Adrenal gland (tissue), 5 donors: ENCODE measurements at regions not wholly inside any gene's neighbourhood (a gene's known extent, or its start where the extent isn't known, plus 50 kb on each side); places are given as distances from the start of the nearest gene placed in this dataset.

Source experiments
- POLR2A ChIP-seq, 2 donors: fragments of 450-650 bp; IDR thresholded peaks; one replicate each; pipeline ENCODE4 v1.6.1; 2017; ENCODE audit warnings: antibody characterized with exemption in 2 of 2, mild to moderate bottlenecking in 2 of 2, moderate library complexity in 1 of 2
- TF ChIP-seq, protein P1 (sequence below), 6 experiments: fragments of 450-650 bp in 4 of 6; fragments of 200-600 bp in 2 of 6; sonication (generic) in 1 of 6; IDR thresholded peaks; 1 replicate in 5 of 6; 2 replicates in 1 of 6; pipeline versions ENCODE4 v1.5.1 to v1.8.0; 2016 to 2021; ENCODE audit warnings: antibody characterized with exemption in 6 of 6, mild to moderate bottlenecking in 2 of 6, moderate library complexity in 1 of 6
- donor health status: DM: no; HTN: no; CAD: no.

- TF ChIP-seq, protein P1, sequence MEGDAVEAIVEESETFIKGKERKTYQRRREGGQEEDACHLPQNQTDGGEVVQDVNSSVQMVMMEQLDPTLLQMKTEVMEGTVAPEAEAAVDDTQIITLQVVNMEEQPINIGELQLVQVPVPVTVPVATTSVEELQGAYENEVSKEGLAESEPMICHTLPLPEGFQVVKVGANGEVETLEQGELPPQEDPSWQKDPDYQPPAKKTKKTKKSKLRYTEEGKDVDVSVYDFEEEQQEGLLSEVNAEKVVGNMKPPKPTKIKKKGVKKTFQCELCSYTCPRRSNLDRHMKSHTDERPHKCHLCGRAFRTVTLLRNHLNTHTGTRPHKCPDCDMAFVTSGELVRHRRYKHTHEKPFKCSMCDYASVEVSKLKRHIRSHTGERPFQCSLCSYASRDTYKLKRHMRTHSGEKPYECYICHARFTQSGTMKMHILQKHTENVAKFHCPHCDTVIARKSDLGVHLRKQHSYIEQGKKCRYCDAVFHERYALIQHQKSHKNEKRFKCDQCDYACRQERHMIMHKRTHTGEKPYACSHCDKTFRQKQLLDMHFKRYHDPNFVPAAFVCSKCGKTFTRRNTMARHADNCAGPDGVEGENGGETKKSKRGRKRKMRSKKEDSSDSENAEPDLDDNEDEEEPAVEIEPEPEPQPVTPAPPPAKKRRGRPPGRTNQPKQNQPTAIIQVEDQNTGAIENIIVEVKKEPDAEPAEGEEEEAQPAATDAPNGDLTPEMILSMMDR (IDR thresholded peaks at IDR 0.05): no peak
- TF ChIP-seq POLR2A (IDR thresholded peaks at IDR 0.05): no peak
These were observed 131.0 kb downstream of the TMEM182 start for GRCh38 chr2:102892698-102893310.
